ENCODE measurements at regions not wholly inside any gene's neighbourhood (a gene's known extent, or its start where the extent isn't known, plus 50 kb on each side); places are given as distances from the start of the nearest gene placed in this dataset.

DNA sequence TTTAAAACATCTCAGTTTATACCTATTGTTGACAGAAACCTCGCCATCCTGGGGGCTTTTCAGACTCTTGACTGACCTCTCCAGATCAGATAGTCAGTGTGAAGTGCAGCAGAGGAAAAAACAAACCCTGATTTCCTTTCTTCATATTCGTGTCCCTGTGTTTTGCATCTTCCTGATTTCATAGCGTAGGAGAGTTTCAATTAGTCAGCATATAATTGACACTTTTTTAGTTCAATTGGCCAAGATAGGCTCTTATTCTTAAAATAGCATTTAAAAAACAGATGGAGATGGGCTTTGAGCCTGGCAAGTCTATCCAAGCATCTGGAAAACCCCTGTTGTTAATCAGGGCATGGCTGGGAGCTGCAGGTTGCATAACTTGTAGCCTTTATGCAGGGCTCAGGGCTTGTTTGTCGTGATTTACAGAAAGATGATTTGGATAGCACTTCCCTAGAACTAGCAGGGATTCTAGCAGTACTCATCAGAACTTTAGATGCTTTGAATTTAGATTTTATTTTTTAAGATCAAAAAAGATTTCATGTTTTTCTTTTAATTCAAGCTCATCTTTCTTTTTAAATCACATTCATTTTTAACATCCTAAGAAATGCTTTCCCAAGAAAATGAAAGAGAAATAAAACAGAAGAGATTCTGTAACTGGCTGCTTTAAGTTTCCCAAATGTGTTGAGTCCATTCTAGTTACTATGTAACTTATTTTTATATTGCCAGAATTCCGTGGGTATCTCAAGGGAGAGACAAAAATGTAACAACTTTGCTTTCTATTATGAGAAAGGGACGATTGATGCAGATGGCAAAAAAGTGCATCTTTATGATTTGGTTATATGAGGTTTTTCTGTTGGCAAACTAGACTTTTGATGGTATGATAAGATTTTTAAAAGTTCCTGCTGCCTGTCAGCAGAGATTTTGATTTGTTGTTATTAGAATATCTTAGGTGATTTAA is 270.8 kb upstream of the FZD8 start:
- DNase-seq, result no peak

DNA sequence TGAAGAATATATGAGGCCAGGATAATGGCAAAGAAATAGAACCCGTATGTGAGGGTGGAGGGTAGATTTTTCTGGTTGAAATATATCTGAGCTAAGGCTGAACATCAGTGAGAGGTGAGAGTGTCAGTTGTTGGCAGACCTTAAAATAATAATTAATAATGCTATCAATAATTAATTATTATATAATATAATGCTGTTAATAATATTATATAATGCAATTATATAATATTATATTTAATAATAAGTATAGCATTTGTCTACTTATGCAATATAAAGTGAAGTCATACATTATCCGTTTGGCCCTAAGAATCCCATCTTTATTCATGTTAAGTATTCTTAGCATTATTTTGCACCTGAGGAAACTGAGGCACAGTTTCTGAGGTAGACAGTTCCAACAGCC is 269.9 kb upstream of the FZD8 start:
- DNase-seq, result no peak

DNA sequence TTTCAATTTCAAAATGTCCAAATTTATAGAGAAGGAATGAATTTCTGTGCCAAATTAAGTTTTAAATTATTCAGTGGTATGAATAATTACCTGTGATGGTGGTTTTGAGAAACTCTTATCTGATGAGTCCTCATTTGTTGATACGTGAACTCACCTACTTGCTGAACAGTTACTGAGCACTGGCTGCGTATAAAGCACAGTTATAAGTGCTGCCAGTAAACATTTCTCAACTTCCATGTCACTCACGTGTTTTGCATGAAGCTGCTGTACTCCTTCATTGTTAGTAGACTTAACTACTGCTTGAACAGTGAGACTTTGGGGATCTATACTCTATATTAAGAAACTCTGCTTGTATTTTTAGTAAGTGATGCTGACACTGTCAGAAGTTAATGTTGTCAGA is 269.1 kb upstream of the FZD8 start:
- no peak for DNase-seq

DNA sequence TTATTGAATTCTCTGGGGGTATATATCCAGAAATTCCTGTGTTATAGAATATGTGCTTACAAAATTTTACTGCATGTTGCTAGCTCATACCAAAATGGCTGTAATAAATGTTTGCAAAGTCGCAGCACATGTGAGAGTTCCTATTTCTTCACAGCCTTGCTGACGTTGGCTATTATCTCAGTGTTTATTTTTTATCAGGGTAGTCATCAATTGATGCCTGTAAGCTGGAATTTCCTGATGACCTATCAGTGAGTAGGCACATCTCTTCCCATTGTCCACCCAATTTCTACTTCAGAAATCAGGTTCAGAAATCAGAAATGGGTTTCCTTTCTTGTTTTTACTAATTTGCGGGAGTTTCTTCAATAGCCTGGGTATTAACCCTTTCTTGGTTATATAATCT is 268.1 kb upstream of the FZD8 start:
- no peak for DNase-seq

DNA sequence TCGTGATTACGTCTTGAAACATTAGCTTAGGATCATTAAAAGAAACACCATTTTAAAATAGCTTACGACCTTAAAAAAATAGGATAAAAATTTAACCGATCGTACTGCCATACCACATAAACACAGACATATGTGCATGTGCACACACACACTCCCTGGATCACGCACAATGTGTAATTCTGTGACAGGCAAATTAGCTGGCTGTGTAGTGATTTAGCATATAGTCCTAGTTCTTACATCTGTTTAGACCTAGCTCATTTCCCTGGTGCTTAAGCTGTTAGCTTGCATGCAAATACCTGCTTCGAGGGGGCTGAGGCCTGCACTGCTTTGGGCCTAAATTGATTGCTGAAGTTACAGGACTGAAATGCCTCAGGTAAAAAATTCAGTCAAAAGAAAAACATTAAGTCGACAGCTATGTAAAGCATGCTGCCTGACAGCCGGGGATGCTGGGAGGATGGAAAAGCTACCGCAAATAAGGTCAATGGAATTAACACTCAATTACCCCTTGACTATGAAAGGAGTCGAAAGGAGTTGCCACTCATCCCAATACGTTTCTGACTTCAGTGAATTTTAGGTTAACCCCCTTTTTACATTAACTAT is 267.1 kb upstream of the FZD8 start:
- no peak for DNase-seq

DNA sequence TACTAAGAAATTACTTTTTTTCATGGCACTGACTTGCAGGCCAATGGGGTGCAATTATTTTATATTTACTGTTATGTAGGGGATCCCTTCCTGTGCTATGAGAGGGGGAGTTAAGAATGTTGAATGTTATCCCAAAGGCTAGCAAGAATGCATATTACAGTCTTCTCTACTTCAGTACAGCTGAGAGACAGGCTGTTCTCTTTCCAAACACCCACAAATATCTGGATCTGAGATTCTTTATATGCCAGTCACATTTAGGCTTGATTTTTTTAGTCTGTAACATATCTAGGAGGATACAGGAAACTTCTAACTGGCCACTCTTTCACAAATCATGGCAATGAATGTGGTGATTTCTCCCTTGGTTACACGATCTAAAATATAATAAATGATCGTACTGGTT is 266.4 kb upstream of the FZD8 start:
- DNase-seq, result no peak

DNA sequence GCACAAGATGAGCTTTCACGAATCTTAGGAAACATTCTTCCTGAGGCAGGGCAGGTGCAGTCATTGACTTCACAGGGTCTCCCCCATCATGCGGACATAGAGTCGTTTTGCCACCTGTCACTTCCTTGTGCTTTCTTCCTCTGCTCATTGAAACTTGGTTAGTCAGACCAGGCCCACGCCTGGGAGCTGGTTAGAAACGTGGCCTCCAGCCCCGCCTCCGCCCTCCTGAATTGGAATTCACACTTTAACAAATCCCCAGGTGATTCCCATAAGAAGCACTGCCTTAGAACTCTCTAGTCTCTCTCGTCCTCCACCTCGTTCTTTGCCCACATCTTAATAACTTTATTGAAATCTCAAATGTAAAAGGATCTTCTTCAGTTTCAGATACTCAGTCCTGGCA is 265.5 kb upstream of the FZD8 start:
- DNase-seq, result no peak

DNA sequence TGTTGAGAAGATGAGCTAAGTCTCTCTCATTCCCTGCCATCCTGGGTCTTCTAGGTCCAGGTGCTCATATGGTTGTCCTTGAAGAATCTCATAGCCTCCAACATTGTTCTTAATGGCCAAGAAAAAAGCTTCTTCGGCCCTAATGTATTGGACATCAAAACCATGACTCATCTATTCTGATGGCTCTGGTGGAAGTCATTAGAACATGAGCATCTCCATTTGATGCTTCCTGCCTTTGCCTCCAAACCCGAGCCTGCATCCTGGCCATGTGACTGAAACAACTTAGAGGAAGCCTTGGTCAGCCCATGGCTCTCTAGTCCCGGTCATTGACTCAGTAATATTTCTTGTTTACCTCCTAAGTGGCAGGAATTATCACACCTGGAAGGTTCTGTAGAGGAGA is 264.1 kb upstream of the FZD8 start:
- no peak for DNase-seq

DNA sequence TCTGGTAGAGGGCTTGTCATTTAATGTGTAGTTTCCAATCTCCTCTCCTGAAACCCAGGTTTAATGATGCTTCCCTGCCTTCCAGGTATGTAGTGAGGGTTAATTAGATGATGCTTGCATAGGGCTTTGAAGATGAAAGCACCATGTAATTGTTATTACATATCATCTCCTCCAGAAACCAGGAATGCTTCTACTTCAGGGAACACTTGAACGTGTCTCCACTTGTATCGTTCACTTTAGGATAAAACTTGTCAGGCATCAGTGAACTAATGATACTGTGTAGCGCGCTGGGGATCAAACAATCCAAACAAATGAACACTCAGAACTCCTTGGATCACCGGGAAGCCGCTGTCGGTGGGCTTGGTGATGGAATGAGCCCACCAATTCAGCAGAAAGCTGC is 260.9 kb upstream of the FZD8 start:
- DNase-seq, result no peak

DNA sequence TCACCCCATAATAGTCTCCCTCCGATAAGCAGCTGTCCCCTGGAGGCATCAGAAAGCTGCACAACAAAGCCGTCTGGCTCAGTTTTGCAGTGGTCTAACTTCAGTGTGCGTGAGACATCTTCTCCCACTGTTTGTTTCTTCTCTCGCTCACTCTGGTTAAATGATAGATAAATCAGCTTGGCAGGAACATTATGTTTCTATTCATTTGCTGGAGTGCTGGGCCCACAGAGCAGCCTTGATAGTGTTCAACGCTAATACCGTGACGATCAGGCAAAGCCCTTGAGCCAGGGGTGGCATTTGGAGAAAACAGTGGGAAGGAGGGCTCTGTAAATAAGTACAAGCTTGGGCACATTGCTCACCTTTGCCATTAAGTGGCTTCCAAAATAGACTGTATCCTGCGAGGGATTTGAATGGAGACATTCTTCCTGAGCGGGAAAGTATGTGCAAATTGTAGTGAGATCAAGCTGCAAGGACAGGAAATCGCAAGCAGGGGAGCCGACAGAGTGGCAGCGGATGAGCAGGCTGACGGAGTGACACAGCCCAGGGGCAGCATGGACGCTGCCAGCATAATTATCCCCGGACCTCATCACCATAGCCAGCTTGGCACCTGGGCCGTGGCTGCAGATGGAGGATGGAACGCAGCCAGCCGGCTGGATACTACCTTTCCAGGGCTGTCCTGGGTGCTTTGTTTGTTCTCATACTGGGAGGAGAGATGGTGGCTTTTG is 256.8 kb upstream of the FZD8 start:
- no peak for DNase-seq

DNA sequence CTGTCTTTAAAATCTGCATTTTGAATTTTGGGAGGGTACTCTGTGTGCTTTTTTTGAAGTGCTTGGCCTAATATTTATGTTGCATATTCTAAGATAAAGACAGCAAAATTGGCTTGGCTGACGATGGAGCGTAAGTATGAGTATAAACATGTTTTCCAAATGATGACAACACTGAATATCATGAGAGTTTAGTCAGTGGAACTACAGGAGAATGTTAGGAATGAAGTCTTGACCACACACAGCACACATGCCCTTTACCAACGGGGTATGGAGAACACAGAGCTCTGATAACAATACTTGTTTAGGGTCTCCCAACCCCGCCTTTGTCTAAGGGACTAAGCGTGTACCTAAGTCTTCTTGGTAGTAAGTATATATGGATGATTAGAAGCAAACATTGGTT is 253.9 kb upstream of the FZD8 start:
- no peak for DNase-seq

DNA sequence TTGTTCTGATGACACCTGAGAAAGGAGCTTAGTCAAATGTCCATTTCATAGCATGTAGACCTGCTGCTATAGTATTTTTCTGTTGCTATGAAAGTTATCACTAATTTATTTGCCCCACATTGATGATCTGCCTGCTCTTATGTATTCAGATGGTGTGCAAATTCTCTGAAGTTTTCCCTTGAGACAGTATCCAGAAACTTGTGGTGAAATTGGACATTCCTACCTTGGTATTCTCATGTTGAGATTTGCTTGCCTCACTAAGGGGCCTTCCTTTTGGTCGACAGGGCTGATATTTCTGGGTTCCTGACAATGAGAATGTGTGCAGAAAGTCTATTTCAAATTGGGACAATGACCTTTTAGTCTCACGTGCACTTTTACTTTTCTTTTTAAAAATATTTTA is 253.2 kb upstream of the FZD8 start:
- no peak for DNase-seq

DNA sequence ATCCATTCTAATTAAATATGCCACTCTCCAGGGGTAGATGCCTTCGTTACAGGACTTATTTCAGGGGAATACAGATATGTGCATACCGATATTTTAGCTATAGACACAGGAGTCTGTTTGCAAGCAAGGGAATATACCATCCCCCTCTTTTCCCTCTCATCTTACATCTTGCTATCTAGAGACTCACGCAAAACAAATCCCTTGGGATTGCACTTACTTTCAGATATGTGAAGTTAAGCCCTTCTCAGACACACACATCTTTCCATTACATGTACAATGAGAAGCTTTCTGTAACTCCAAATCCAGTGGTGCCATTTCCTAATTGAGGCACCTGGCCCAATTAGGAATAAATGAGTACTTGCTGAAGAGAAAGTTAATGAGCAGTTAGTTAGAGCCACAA is 250.4 kb upstream of the FZD8 start:
- DNase-seq, result no peak

DNA sequence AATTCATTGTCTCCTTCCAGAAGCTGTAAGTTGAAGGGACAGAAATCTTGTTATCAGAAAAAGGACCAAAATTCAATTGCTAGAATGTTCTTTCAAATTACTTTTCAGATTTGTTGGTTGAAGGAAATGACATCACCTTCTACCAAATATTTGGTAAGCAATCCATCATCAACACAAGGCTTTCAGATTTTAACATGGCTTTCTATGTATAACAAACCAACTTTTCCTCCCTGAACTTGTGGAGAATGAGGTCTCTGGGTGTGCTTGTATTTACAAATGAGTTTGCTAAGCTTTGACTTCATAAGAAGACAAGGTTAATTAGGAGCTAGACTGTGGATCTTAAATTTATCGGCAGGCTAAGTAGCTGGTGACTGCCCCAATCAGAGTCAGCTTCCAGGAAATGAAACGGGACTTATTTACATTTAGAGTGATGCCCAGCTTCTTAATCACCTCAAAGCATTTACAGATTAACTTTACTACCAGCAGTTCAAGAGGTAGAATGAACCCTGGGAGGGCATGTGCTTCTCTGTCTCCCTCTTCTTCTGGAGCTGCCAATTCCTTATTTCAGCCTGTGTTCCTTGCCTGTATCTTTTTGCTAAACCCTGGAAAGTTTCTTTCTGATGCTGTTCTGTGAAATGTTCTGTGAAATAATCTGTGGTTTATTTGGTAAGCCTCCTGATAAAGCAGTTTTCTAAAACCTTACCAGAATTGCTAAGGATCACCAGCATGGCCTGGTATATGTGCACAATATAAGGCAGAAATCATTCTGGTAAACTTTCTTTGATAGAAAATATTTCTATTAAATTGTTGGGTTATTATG is 248.8 kb upstream of the FZD8 start:
- no peak for DNase-seq

DNA sequence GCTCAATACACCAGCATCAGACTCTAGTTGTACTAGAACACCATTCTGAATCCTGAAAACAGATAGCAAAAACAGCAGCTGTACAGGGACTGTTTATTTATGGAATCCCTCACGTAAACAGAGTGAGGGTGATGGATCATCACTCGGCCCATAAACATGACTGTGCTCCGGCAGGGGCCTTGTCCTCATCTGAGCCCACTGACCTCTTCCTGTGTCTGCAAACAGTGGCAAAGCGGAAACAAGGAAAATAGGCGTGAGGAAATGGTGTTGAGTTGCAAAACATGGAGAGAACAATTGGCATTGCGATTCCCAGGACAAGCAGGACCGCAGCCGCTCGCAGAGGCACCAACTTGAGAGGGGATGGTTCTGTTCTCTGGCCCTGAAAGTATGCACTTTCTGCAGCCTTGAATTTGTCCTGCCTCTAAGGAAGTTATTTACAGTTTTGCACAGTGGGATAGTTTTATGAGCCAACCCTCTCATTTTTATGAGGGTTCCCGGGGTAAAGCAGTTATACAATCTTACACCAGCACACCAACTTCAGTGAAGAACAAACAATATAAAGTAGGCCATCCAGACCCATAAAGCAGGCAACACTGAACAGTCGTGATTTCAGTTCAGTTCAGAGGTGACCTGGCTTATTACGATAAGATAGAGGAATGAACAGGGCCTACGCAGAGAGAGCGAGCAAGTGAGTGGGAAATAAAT is 248.0 kb upstream of the FZD8 start:
- no peak for DNase-seq

DNA sequence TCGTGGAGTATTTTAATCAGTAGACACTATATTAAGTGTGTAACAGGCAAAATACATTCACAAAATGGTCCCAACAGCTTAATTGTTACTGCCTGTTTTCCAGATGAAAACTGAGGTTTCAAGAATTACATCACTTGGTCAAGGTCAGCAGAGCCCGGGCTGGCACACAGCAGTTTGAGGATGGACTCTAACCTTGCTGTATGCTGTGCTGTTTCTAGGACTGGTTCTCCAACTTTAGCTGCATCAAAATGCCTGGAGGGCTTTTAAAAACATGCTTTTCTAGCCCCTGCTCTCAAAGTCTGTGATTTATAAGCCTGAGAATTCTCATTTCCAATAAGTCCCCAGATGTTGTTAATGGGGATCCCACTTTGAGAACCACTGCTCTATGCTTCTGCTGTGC is 247.1 kb upstream of the FZD8 start:
- no peak for DNase-seq

DNA sequence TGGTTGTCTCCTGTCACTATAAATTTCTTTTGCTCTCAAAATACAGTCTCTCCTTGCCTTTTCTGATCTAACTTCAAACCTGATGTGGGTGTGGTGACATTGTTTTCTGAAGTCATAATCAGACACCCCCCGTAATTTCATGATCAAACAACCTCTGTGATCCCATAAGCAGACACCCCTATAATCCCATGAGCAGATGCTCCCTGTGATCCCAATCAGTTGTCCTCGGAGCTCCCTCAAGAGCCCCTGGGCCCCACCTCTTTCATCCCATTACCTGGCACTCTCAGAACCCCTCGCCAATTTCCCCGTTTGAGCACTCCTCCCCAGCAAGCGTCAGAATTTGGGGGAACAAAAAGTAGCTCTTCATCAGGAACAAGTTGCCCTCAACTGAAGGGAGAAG is 246.3 kb upstream of the FZD8 start:
- DNase-seq, result no peak

DNA sequence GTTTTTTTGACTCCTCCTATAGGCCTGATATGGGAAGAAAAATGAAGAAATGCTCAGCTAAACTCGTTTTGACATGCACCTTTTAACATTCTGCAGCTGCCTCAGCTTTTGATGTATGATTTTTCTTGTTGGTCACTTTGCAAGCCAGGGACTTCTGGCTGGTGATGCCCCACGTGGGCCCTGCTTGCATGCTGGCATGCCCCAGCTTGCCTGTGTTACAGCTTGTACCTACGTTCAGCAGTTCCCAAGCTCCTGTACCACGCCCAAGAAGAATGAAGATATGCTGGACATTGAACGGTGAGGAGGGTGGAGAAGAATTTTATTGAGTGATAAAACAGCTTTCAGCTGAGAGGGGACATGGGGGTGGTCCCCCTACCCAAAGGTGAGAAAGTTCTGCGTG is 245.6 kb upstream of the FZD8 start:
- no peak for DNase-seq

DNA sequence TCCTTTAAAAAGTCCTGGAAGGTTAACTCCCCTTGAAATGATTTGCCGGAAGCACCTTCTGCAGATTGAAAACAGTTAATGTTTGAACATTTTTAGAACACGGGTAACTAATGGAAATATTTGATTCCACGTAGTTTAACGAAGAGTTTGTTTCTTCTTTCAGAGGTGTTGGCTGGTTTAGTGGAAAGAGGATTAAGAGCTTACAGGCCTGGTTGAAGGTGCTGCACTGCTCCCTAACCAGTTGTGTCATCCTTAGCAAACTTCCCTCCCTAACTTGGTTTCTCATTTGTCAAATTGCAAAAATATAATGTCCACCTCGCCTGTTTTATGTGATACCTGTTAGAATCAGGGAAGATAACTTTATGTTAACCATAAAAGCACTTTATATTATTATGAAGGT is 243.0 kb upstream of the FZD8 start:
- no peak for DNase-seq

DNA sequence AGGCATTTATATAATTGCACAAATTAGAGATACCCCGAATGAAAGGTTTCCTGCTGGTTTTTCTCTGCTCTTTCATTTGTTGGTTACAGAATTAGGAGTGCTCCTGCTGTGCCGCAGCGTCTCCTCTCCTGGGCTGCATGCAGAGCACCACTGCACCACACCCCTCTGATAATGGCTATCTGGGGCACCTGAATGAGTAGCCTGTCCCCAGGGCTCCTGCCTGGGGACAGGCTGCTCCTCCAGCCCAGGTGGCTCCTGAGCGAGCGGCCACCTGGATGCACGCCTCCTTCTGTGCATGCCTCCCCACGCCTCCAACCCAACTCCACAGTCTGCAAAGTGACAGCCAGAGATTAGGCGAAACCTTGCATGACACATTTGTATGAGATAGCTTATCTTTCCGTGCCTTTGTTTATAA is 242.6 kb upstream of the FZD8 start:
- DNase-seq, result no peak

DNA sequence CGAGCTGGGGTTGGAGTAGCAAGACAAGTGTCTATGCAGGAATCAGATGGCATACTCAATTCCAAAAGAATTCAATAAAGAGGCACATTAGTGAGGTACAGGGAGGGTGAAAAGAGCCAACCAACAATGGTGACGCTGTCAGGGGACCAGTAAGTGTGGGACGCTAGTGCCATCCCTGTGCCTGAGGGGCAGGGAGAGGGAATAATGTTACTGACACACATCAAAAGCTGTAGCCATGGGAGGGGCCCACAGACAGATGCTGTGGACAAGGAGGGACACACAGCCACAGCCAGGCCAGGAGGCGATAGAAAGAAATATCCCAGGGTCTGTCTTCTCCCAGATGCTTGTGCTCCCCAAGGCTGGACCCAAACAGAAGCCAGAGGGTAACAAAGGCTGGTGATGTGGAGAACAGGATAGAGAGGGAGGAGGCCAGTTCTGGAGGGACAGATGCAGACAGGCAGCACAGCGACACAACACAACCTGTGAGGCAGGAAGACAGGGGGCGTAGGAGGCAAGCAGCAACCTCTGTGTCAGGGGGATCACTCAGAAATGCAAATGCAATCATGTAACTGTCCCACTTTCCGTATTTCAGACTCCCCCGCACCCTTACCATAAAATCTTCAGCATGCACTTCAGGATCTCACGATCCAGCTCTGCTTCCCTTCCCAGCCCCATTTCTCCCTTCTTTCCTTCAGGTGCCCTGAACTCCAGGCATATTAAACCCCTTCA is 240.5 kb upstream of the FZD8 start:
- DNase-seq, result no peak

DNA sequence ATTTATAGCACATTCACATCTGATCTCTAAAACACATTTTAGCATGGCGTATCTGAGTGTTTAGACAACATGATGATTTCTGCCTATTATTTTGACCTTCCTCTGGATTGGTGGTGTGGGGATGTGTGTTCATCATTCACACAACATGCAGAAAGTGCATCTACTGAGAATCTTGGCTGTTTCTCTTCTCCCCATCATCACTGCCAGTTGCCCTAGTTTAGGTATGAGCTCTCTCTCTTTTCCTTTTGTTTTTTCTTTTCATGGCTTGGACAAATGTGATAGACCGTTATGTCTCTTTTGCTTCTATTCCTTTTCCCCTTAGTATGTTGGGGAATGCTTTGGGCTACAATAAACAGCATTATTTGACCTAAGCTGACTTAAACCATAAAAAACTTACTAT is 239.2 kb upstream of the FZD8 start:
- no peak for DNase-seq

Data from inflammatory macrophage (primary cell).